ENCODE measurements at regions not wholly inside any gene's neighbourhood (a gene's known extent, or its start where the extent isn't known, plus 50 kb on each side); places are given as distances from the start of the nearest gene placed in this dataset.

DNA sequence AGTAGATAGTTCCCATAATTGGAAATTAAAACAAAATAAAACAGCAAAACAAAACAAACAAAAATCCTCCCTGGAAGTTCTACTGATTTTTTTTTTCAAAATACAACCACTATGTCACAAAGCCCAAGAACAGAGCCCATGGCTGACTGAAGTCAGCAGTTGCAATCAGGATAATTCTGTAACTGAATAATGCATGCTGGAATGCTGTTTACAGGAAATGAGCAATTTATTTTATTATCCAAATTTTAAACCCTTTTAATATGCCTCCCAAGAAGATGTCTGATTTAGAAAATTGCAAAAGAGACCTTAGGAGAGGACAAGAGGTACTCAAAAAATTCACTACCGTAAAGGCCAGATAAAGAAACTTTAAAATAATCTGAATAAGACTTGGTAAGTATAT, 578.2 kb downstream of the TOX3 start:
- TF ChIP-seq, protein P1, sequence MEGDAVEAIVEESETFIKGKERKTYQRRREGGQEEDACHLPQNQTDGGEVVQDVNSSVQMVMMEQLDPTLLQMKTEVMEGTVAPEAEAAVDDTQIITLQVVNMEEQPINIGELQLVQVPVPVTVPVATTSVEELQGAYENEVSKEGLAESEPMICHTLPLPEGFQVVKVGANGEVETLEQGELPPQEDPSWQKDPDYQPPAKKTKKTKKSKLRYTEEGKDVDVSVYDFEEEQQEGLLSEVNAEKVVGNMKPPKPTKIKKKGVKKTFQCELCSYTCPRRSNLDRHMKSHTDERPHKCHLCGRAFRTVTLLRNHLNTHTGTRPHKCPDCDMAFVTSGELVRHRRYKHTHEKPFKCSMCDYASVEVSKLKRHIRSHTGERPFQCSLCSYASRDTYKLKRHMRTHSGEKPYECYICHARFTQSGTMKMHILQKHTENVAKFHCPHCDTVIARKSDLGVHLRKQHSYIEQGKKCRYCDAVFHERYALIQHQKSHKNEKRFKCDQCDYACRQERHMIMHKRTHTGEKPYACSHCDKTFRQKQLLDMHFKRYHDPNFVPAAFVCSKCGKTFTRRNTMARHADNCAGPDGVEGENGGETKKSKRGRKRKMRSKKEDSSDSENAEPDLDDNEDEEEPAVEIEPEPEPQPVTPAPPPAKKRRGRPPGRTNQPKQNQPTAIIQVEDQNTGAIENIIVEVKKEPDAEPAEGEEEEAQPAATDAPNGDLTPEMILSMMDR (IDR thresholded peaks at IDR 0.05), result no peak
- no peak overlapping the region for H3K27ac ChIP-seq

GRCh38 chr16:51967646-51968045, 579.3 kb downstream of the TOX3 start:
- H3K27ac ChIP-seq, result no peak overlapping the region
- TF ChIP-seq, protein P1 (IDR thresholded peaks at IDR 0.05), result no peak
- no peak for TF ChIP-seq ZFX (IDR thresholded peaks at IDR 0.05; ENCODE audit: borderline replicate concordance)

GRCh38 chr16:51960931-51961330, 586.0 kb downstream of the TOX3 start:
- H3K27ac ChIP-seq, result no peak overlapping the region
- no peak for TF ChIP-seq ZFX (IDR thresholded peaks at IDR 0.05; ENCODE audit: borderline replicate concordance)
- TF ChIP-seq, protein P1 (IDR thresholded peaks at IDR 0.05), result no peak

GRCh38 chr16:51953286-51953985, 593.5 kb downstream of the TOX3 start:
- no peak overlapping the region for H3K27ac ChIP-seq
- TF ChIP-seq ZFX (IDR thresholded peaks at IDR 0.05; ENCODE audit: borderline replicate concordance), result no peak
- TF ChIP-seq, protein P1 (IDR thresholded peaks at IDR 0.05), result no peak

DNA sequence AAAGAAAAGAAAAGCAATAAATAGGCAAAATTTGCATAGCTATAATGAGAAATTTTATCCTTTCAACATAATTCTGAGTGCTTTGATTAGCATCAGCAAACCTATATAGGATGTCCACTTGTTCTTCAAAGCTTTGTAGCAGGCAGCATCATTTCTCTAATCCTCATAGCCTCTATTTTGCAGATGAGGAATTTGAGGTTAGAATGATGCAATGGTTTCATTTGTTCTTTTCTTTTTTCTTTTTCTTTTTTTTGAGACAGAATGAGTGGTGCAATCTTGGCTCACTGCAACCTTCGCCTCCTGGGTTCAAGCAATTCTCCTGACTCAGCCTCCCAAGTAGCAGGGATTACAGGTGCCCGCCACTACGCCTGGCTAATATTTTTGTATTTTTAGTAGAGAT, 594.4 kb downstream of the TOX3 start:
- H3K27ac ChIP-seq, result no peak overlapping the region
- TF ChIP-seq, protein P1 (IDR thresholded peaks at IDR 0.05), result no peak
- TF ChIP-seq ZFX (IDR thresholded peaks at IDR 0.05; ENCODE audit: borderline replicate concordance), result no peak

DNA sequence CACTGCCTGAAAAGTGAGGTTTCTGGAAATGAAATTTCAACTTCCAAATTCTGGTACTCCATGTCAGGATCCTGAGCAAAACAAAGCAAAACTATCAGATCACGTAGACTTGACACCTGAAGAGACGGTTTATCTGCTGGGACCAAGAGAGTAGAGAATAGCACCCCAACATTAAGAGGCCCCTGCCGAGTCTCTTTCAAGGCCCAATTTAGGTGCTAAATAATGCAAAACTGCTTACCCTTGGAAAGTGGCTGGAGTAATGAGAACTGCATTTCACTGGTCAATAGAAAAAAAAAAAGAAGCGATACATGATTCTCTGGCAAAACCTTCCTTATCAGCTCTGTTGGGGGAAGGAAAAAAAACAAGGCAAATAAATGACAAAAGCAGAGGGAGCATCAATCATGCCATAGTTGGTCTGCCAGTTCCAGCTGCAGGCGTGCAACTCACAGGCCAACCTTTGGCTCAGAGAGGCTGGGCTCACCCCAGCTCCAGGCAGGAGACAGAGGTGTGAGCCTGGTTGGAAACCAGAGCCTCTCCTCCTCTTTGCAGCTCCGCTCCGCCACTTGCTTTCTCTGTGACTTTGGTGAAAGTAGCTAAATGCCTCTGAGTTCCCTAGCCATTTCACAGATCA, 595.2 kb downstream of the TOX3 start:
- no peak for TF ChIP-seq ZFX (IDR thresholded peaks at IDR 0.05; ENCODE audit: borderline replicate concordance)
- TF ChIP-seq, protein P1 (IDR thresholded peaks at IDR 0.05), result no peak
- H3K27ac ChIP-seq, result no peak overlapping the region

GRCh38 chr16:51950118-51950780, 596.7 kb downstream of the TOX3 start:
- H3K27ac ChIP-seq, result no peak overlapping the region
- TF ChIP-seq, protein P1 (IDR thresholded peaks at IDR 0.05), result no peak
- no peak for TF ChIP-seq ZFX (IDR thresholded peaks at IDR 0.05; ENCODE audit: borderline replicate concordance)
